Ishikawa (cell line): ENCODE measurements at regions not wholly inside any gene's neighbourhood (a gene's known extent, or its start where the extent isn't known, plus 50 kb on each side); places are given as distances from the start of the nearest gene placed in this dataset.

Experiments
- CEBPB ChIP-seq: IDR thresholded peaks from 2 replicates; pipeline ENCODE4 v1.6.1; 2012
- CREB1 ChIP-seq: IDR thresholded peaks from 2 replicates; pipeline ENCODE4 v1.6.1; 2012; ENCODE audit warnings: low read depth
- EGR1 ChIP-seq: IDR thresholded peaks from 2 replicates; pipeline ENCODE4 v1.6.1; 2012
- EP300 ChIP-seq: IDR thresholded peaks from 2 replicates; pipeline ENCODE4 v1.6.1; 2012; ENCODE audit warnings: borderline replicate concordance
- FOXM1 ChIP-seq: IDR thresholded peaks from 2 replicates; pipeline ENCODE4 v1.6.1; 2012; ENCODE audit warnings: low read depth, borderline replicate concordance
- NFIC ChIP-seq: IDR thresholded peaks from 2 replicates; pipeline ENCODE4 v1.6.1; 2012
- RAD21 ChIP-seq: IDR thresholded peaks from 2 replicates; pipeline ENCODE4 v1.6.1; 2012; ENCODE audit warnings: low read depth
- TAF1 ChIP-seq: IDR thresholded peaks from 2 replicates; pipeline ENCODE4 v1.6.1; 2012; ENCODE audit warnings: low read depth, mild to moderate bottlenecking
- TCF12 ChIP-seq: IDR thresholded peaks from 2 replicates; pipeline ENCODE4 v1.6.1; 2012; ENCODE audit warnings: low read depth
- TEAD4 ChIP-seq: IDR thresholded peaks from 2 replicates; pipeline ENCODE4 v1.6.1; 2012
- YY1 ChIP-seq: IDR thresholded peaks from 2 replicates; pipeline ENCODE4 v1.6.1; 2012; ENCODE audit warnings: low read depth
- ZBTB7A ChIP-seq: IDR thresholded peaks from 2 replicates; pipeline ENCODE4 v1.6.1; 2012; ENCODE audit warnings: low read depth
- TF ChIP-seq, protein P1 (sequence below): IDR thresholded peaks from 2 replicates; pipeline ENCODE4 v1.6.1; 2012
- TF ChIP-seq, protein P2 (sequence below): IDR thresholded peaks from 2 replicates; pipeline ENCODE4 v1.6.1; 2012
- TF ChIP-seq, protein P3 (sequence below): IDR thresholded peaks from 2 replicates; pipeline ENCODE4 v1.6.1; 2012; ENCODE audit warnings: low read depth, mild to moderate bottlenecking

DNA sequence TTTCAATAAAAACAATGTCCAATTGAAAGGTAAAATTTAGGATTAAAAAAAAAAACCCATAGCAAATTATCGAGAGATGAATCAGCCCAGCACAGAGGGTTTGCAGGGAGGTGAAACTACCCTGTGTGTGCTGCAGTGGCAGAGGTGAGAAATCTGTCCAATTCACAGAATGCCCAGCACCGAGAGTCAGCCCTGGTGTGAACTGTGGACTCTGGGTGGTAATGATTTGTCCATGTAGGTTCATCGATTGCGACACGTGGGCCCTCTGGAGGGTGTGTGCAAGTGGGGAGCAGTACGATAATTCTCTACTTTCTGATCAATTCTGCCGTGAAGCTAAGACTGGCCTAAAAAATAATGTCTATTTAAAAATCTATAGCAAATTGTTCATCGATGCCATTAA, 94.5 kb upstream of the PFKP start:
- TF ChIP-seq, protein P1, sequence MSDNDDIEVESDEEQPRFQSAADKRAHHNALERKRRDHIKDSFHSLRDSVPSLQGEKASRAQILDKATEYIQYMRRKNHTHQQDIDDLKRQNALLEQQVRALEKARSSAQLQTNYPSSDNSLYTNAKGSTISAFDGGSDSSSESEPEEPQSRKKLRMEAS, result no peak

DNA sequence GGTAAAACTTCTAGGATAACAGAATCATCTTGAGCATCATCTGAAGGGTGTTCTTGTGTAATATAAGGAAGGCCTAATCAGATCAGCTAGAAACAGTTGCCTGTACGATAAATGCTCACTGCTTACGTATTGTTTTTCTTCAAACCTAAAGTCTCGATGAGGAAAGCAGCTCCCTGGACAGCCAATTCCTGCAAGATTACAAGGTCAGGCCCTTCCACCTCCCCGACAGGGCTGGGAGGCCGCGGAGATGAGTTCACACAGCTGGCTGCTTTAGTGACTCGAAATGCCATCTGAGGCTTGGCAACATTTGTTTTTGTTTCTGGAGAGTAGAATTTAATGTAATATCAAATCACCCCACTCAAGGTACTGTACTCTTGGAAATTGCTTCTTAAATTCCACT, 95.1 kb upstream of the PFKP start:
- no peak for TF ChIP-seq FOXM1
- no peak for TF ChIP-seq EP300
- TF ChIP-seq, protein P2, sequence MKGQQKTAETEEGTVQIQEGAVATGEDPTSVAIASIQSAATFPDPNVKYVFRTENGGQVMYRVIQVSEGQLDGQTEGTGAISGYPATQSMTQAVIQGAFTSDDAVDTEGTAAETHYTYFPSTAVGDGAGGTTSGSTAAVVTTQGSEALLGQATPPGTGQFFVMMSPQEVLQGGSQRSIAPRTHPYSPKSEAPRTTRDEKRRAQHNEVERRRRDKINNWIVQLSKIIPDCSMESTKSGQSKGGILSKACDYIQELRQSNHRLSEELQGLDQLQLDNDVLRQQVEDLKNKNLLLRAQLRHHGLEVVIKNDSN, result no peak
- TF ChIP-seq CREB1, result no peak
- TF ChIP-seq CEBPB, result no peak
- TF ChIP-seq TEAD4, result no peak
- TF ChIP-seq ZBTB7A, result no peak
- TF ChIP-seq YY1, result no peak
- TF ChIP-seq TAF1, result no peak
- TF ChIP-seq, protein P3, sequence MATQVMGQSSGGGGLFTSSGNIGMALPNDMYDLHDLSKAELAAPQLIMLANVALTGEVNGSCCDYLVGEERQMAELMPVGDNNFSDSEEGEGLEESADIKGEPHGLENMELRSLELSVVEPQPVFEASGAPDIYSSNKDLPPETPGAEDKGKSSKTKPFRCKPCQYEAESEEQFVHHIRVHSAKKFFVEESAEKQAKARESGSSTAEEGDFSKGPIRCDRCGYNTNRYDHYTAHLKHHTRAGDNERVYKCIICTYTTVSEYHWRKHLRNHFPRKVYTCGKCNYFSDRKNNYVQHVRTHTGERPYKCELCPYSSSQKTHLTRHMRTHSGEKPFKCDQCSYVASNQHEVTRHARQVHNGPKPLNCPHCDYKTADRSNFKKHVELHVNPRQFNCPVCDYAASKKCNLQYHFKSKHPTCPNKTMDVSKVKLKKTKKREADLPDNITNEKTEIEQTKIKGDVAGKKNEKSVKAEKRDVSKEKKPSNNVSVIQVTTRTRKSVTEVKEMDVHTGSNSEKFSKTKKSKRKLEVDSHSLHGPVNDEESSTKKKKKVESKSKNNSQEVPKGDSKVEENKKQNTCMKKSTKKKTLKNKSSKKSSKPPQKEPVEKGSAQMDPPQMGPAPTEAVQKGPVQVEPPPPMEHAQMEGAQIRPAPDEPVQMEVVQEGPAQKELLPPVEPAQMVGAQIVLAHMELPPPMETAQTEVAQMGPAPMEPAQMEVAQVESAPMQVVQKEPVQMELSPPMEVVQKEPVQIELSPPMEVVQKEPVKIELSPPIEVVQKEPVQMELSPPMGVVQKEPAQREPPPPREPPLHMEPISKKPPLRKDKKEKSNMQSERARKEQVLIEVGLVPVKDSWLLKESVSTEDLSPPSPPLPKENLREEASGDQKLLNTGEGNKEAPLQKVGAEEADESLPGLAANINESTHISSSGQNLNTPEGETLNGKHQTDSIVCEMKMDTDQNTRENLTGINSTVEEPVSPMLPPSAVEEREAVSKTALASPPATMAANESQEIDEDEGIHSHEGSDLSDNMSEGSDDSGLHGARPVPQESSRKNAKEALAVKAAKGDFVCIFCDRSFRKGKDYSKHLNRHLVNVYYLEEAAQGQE, result no peak
- TF ChIP-seq, protein P1, result no peak
- TF ChIP-seq TCF12, result no peak
- no peak for TF ChIP-seq EGR1
- no peak for TF ChIP-seq NFIC

DNA sequence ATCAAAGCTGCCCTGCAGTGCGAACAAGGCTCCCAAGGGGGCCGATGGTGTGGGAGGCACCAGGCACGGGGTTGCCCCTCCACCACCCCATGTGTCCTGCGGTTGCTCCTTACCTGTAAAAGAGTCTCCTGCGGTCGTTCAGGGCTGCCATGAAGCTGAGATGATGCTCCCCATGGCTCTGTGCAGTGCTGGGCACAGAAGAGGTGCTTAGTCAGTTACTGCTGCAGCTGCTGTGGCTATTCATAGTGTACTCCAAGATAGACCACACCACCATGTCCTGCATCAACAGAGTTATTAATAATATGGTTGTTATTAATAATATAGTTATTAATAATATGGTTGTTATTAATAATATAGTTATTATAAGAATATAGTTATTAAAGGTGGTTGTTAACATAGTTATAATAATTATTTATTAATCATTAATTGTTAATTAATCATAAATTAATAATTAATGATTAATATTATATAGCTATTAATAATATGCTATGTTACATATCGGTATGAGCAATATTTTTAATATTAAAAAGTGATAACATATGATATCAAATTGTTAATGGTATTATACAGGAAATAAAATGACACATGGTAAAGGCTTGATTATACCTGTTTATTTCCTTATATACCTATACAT, 97.0 kb upstream of the PFKP start:
- TF ChIP-seq EGR1, result no peak
- TF ChIP-seq, protein P3, result no peak
- TF ChIP-seq TEAD4, result no peak
- TF ChIP-seq, protein P1, result no peak
- TF ChIP-seq ZBTB7A, result no peak
- TF ChIP-seq CEBPB, result no peak
- TF ChIP-seq NFIC, result no peak
- no peak for TF ChIP-seq FOXM1

DNA sequence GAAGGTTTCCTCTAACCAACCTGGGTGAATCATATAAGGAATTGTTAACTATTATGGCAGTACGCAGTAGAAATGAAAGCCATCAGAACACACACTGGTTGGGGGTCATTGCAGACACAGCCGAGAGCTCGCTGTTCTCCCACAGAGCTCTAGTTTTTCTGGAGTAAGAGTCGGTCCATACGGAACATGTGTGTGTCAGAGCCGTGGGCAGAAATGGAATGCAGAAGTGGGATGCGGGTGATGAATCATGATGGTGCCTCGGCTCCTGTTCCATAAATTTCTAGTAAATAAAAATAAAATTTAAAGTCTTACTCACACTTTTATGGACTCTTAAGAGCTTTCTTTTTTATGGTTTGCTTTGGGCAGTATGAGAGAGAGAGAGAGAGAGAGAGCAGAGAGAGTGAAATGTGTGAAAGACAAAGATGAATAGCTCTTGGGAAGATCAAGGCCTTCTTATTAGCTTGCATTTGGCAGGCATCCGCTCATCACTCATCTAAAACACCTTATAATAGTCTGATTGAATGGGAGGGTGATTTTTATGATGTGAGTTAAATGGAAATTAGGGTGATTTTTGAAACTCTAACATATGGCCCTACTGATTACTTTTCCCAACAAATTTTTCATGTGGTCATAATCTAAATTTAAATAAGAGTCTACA, 98.8 kb upstream of the PFKP start:
- TF ChIP-seq NFIC (no peak), EGR1 (no peak), TCF12 (no peak), ZBTB7A (no peak), FOXM1 (no peak), CEBPB (no peak), TAF1 (no peak), EP300 (no peak)
- TF ChIP-seq, protein P1, result no peak

DNA sequence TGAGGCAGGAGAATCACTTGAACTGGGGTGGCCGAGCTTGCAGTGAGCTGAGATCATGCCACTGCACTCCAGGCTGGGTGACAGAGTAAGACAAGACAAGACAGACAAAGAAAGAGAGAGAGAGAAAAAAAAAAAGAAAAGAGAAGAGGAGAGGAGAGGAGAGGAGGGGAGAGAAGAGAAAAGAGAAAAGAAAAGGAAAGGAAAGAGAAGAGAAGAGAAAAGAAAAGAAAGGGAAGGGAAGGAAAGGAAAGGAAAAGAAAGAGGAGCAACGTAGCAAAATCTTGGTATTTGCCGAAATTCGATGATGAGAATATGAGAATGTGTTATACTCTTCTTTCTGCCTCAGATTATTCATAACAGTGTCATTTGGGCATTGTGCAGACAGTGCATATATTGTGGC, 101.2 kb upstream of the PFKP start:
- TF ChIP-seq, protein P2, result no peak
- TF ChIP-seq TCF12, result no peak
- TF ChIP-seq EP300, result no peak
- TF ChIP-seq RAD21, result no peak
- no peak for TF ChIP-seq FOXM1
- TF ChIP-seq EGR1, result no peak
- no peak for TF ChIP-seq YY1
- TF ChIP-seq, protein P3, result no peak
- no peak for TF ChIP-seq TAF1
- TF ChIP-seq TEAD4, result no peak
- TF ChIP-seq, protein P1, result no peak
- no peak for TF ChIP-seq NFIC
- TF ChIP-seq ZBTB7A, result no peak
- no peak for TF ChIP-seq CEBPB
- TF ChIP-seq CREB1, result no peak
